ENCODE measurements at regions not wholly inside any gene's neighbourhood (a gene's known extent, or its start where the extent isn't known, plus 50 kb on each side); places are given as distances from the start of the nearest gene placed in this dataset.

DNA sequence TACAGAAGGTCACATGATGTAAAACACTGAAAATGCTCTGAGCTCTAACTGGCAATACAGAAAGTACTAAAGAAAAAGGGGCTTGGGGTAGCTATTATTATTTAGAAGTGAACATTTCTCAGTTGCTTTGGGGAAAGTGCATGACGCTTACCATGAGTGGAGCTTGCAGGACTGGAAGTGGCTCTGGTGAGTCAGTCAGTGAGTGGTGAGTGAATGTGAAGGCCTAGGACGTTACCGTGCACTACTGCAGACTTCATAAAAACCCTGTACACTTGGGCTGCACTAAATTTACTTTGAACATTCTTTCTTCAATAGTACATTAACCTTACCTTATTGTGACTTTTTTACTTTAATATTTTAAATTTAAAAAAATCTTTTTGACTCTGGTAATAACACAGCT, 89.3 kb upstream of the ENPP6 start:
- TF ChIP-seq, protein P1, sequence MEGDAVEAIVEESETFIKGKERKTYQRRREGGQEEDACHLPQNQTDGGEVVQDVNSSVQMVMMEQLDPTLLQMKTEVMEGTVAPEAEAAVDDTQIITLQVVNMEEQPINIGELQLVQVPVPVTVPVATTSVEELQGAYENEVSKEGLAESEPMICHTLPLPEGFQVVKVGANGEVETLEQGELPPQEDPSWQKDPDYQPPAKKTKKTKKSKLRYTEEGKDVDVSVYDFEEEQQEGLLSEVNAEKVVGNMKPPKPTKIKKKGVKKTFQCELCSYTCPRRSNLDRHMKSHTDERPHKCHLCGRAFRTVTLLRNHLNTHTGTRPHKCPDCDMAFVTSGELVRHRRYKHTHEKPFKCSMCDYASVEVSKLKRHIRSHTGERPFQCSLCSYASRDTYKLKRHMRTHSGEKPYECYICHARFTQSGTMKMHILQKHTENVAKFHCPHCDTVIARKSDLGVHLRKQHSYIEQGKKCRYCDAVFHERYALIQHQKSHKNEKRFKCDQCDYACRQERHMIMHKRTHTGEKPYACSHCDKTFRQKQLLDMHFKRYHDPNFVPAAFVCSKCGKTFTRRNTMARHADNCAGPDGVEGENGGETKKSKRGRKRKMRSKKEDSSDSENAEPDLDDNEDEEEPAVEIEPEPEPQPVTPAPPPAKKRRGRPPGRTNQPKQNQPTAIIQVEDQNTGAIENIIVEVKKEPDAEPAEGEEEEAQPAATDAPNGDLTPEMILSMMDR (IDR thresholded peaks at IDR 0.05): no peak
- no peak for TF ChIP-seq POLR2A (IDR thresholded peaks at IDR 0.05)
